ENCODE measurements at regions not wholly inside any gene's neighbourhood (a gene's known extent, or its start where the extent isn't known, plus 50 kb on each side); places are given as distances from the start of the nearest gene placed in this dataset.

- Histone ChIP-seq H3K9me3 (no peaks in the 10 kb centered on the region), H3K4me1 (replicated peaks) (no peaks in the 10 kb centered on the region), H3K36me3 (no peaks in the 10 kb centered on the region), H3K27ac (no peak overlapping the region), H3K27me3 (replicated peaks; ENCODE audit: insufficient read depth) (no peaks in the 10 kb centered on the region), H3K4me3 (no peak overlapping the region)
- intact Hi-C loops (cut with DNase I): no loop called here
- no peak for TF ChIP-seq POLR2A (IDR thresholded peaks at IDR 0.05)
- no peak for TF ChIP-seq POLR2AphosphoS5 (IDR thresholded peaks at IDR 0.05)
- TF ChIP-seq, protein P1, sequence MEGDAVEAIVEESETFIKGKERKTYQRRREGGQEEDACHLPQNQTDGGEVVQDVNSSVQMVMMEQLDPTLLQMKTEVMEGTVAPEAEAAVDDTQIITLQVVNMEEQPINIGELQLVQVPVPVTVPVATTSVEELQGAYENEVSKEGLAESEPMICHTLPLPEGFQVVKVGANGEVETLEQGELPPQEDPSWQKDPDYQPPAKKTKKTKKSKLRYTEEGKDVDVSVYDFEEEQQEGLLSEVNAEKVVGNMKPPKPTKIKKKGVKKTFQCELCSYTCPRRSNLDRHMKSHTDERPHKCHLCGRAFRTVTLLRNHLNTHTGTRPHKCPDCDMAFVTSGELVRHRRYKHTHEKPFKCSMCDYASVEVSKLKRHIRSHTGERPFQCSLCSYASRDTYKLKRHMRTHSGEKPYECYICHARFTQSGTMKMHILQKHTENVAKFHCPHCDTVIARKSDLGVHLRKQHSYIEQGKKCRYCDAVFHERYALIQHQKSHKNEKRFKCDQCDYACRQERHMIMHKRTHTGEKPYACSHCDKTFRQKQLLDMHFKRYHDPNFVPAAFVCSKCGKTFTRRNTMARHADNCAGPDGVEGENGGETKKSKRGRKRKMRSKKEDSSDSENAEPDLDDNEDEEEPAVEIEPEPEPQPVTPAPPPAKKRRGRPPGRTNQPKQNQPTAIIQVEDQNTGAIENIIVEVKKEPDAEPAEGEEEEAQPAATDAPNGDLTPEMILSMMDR (IDR thresholded peaks at IDR 0.05): no peak
- no peak for DNase-seq (ENCODE audit: low spot score)
Observed at GRCh38 chr10:42916974-42917373, 134.4 kb downstream of the BMS1 start.

- no peak overlapping the region for H3K27ac ChIP-seq
- intact Hi-C loops (cut with DNase I): no loop called here
- DNase-seq (ENCODE audit: low spot score): no peak
- no peaks in the 10 kb centered on the region for H3K27me3 ChIP-seq (replicated peaks; ENCODE audit: insufficient read depth)
- no peak overlapping the region for H3K4me3 ChIP-seq
- WGBS: 43% methylated on average over 2 of the region's 2 CpGs
- no peaks in the 10 kb centered on the region for H3K4me1 ChIP-seq (replicated peaks)
- TF ChIP-seq, protein P1 (IDR thresholded peaks at IDR 0.05): no peak
- no peak for TF ChIP-seq POLR2AphosphoS5 (IDR thresholded peaks at IDR 0.05)
- no peak for TF ChIP-seq POLR2A (IDR thresholded peaks at IDR 0.05)
- H3K9me3 ChIP-seq: no peaks in the 10 kb centered on the region
- H3K36me3 ChIP-seq: no peaks in the 10 kb centered on the region
Observed at GRCh38 chr10:42917821-42918220, 135.2 kb downstream of the BMS1 start.

DNA sequence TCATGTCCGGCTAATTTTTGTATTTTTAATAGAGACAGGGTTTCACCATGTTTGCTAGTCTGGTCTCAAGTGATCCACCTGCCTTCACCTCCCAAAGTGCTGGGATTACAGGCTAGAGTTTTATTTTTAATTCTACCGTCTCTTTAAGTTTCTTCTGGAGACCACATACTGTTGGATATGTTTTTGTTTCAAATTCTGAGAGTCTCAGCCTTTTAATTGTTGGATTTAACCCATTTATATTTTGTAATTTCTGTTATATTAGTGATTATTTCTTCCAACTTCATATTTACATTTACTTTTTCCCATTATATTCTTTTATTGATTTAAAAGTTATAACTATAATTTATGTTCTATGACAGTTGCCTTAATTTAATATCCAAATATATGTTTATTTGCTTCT is 139.4 kb downstream of the BMS1 start:
- Histone ChIP-seq H3K4me3 (no peak overlapping the region), H3K27me3 (replicated peaks; ENCODE audit: insufficient read depth) (no peaks in the 10 kb centered on the region), H3K27ac (no peak overlapping the region), H3K36me3 (no peaks in the 10 kb centered on the region), H3K4me1 (replicated peaks) (no peaks in the 10 kb centered on the region), H3K9me3 (no peaks in the 10 kb centered on the region)
- WGBS: 83% methylated on average over 2 of the region's 2 CpGs
- intact Hi-C loops (cut with DNase I): no loop called here
- no peak for DNase-seq (ENCODE audit: low spot score)
- TF ChIP-seq, protein P1 (IDR thresholded peaks at IDR 0.05): no peak

GRCh38 chr10:42924484-42924883 is 141.9 kb downstream of the BMS1 start:
- intact Hi-C loops (cut with DNase I): no loop called here
- Histone ChIP-seq H3K27ac (no peak overlapping the region), H3K9me3 (no peaks in the 10 kb centered on the region), H3K4me1 (replicated peaks) (no peaks in the 10 kb centered on the region), H3K27me3 (replicated peaks; ENCODE audit: insufficient read depth) (no peaks in the 10 kb centered on the region), H3K4me3 (no peak overlapping the region), H3K36me3 (no peaks in the 10 kb centered on the region)
- no peak for TF ChIP-seq POLR2AphosphoS5 (IDR thresholded peaks at IDR 0.05)
- TF ChIP-seq POLR2A (IDR thresholded peaks at IDR 0.05): no peak
- TF ChIP-seq, protein P1 (IDR thresholded peaks at IDR 0.05): no peak
- DNase-seq (ENCODE audit: low spot score): no peak
- 72% methylated on average over 5 of the region's 5 CpGs for WGBS

DNA sequence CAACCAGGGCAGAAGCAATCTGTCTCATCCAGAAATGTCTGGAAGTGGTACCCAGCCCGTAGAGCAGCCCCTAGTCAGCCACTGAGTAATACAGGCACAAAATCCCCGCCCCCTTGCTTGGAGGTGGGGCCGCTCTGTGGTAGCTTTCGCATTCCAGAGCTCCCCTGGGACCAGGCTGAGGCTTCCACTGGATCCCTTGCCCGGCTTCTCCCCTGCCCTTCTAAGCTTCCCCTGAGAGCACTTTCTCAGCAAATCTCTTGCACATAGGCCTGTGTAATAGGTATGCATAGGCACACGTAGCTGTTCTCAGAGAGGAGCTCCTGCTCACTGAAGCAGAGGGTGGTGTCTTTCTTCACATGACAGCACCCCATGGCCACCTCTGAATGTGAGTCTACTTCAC is 144.2 kb downstream of the BMS1 start:
- intact Hi-C loops (cut with DNase I): no loop called here
- H3K36me3 ChIP-seq: no peaks in the 10 kb centered on the region
- no peaks in the 10 kb centered on the region for H3K4me1 ChIP-seq (replicated peaks)
- TF ChIP-seq, protein P1 (IDR thresholded peaks at IDR 0.05): no peak
- TF ChIP-seq POLR2AphosphoS5 (IDR thresholded peaks at IDR 0.05) (no peak), POLR2A (IDR thresholded peaks at IDR 0.05) (no peak)
- 29% methylated on average over 6 of the region's 6 CpGs for WGBS
- no peaks in the 10 kb centered on the region for H3K9me3 ChIP-seq
- H3K27ac ChIP-seq: no peak overlapping the region
- no peak for DNase-seq (ENCODE audit: low spot score)
- no peaks in the 10 kb centered on the region for H3K27me3 ChIP-seq (replicated peaks; ENCODE audit: insufficient read depth)
- H3K4me3 ChIP-seq: no peak overlapping the region

Measured in prostate gland (tissue), 2 donors.